Neutrophil (primary cell): ENCODE measurements at regions not wholly inside any gene's neighbourhood (a gene's known extent, or its start where the extent isn't known, plus 50 kb on each side); places are given as distances from the start of the nearest gene placed in this dataset.

Source experiments
- H3K27ac ChIP-seq: fragments of 200-600 bp; sonication (generic); 2 replicates; pipeline ENCODE4 v1.5.1; 2016; ENCODE audit warnings: mild to moderate bottlenecking, moderate library complexity
- H3K27me3 ChIP-seq: fragments of 200-600 bp; sonication (generic); 2 replicates; pipeline ENCODE4 v1.6.0; 2016; ENCODE audit warnings: mild to moderate bottlenecking
- H3K36me3 ChIP-seq: fragments of 200-600 bp; sonication (generic); 2 replicates; pipeline ENCODE4 v1.5.1; 2017
- H3K4me1 ChIP-seq, 2 experiments: fragments of 200-600 bp in 1 of 2; sonication (generic) in 1 of 2; 1 replicate in 1 of 2; 2 replicates in 1 of 2; pipeline versions ENCODE4 v1.5.1 to v1.6.1; 2013 to 2016; ENCODE audit warnings: low read depth in 1 of 2, low read length in 1 of 2, mild to moderate bottlenecking in 1 of 2, moderate library complexity in 1 of 2; ENCODE audit not compliant: control insufficient read depth in 1 of 2, insufficient read depth in 1 of 2
- H3K4me3 ChIP-seq, 2 experiments: fragments of 200-600 bp in 1 of 2; sonication (generic) in 1 of 2; 1 replicate in 1 of 2; 2 replicates in 1 of 2; pipeline ENCODE4 v1.5.1; 2013 to 2016; ENCODE audit warnings: low read depth in 1 of 2, low read length in 1 of 2, mild to moderate bottlenecking in 1 of 2, moderate library complexity in 1 of 2
- H3K9me3 ChIP-seq: fragments of 200-600 bp; sonication (generic); 2 replicates; pipeline ENCODE4 v1.5.1; 2016
- TF ChIP-seq, protein P1 (sequence below): fragments of 200-600 bp; sonication (generic); IDR thresholded peaks from 2 replicates; pipeline ENCODE4 v1.5.1; 2016; ENCODE audit warnings: antibody characterized with exemption

DNA sequence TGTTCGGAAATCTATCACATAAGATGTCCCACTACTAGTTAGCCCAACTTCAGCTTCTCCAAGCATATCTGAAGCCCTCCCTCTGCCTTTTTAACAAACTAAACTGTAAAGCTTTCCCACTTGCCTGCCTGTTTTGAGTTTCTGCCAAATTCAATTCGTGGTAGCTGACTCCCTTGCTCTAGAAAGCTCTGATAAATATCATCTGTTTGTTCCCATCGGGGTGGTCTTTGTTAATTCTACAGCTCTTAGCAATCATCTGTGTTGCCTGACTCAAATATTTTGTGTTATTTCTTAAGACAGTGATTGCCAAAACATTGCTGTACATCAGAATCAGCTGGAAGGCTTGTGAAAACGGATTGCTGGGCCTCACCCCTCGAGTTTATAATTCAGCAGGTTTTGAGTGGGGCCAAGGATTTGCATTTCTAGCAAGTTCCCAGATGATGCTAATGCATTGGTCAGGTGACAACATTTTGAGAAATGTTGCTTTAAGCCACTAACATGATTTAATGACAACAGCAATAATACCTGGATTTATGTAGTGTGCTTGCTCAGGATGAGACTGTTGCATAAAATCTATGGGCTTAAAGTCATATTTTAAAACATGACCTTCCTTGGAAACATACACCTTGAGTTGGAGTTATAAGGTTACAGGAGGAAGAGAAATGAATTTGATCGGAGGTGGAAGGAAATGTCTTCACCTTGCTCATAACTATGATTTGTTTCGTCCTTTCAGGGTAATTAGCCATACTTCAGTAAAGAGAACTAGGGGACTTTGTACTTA is 631.9 kb downstream of the PSAT1 start:
- H3K27me3 ChIP-seq, result no peaks in the 10 kb centered on the region
- no peaks in the 10 kb centered on the region for H3K9me3 ChIP-seq
- TF ChIP-seq, protein P1, sequence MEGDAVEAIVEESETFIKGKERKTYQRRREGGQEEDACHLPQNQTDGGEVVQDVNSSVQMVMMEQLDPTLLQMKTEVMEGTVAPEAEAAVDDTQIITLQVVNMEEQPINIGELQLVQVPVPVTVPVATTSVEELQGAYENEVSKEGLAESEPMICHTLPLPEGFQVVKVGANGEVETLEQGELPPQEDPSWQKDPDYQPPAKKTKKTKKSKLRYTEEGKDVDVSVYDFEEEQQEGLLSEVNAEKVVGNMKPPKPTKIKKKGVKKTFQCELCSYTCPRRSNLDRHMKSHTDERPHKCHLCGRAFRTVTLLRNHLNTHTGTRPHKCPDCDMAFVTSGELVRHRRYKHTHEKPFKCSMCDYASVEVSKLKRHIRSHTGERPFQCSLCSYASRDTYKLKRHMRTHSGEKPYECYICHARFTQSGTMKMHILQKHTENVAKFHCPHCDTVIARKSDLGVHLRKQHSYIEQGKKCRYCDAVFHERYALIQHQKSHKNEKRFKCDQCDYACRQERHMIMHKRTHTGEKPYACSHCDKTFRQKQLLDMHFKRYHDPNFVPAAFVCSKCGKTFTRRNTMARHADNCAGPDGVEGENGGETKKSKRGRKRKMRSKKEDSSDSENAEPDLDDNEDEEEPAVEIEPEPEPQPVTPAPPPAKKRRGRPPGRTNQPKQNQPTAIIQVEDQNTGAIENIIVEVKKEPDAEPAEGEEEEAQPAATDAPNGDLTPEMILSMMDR, result no peak
- H3K4me1 ChIP-seq, result no peaks in the 10 kb centered on the region
- H3K4me3 ChIP-seq, result no peak overlapping the region
- no peaks in the 10 kb centered on the region for H3K36me3 ChIP-seq
- no peak overlapping the region for H3K27ac ChIP-seq

DNA sequence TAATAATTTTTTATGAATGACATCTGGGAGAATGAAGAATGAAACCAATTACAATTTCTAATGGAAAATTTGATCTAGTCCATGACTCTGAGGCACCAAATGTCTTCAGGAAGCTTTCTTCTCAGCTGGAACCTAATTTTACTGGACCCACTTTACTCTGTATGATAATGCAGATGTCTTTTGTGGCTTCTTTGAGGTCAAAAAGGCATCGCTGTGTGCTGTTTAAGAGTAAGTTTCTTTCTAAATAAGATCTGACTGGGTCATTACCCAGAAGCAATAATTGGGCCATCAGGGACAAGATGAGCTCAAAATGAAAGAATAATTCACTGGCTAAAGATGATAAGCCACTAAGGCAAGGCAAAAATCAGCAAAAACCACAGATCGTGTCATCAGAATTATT is 633.4 kb downstream of the PSAT1 start:
- Histone ChIP-seq H3K4me3 (no peak overlapping the region), H3K27me3 (no peaks in the 10 kb centered on the region), H3K4me1 (no peaks in the 10 kb centered on the region), H3K27ac (no peak overlapping the region), H3K9me3 (no peaks in the 10 kb centered on the region), H3K36me3 (no peaks in the 10 kb centered on the region)
- TF ChIP-seq, protein P1, result no peak

DNA sequence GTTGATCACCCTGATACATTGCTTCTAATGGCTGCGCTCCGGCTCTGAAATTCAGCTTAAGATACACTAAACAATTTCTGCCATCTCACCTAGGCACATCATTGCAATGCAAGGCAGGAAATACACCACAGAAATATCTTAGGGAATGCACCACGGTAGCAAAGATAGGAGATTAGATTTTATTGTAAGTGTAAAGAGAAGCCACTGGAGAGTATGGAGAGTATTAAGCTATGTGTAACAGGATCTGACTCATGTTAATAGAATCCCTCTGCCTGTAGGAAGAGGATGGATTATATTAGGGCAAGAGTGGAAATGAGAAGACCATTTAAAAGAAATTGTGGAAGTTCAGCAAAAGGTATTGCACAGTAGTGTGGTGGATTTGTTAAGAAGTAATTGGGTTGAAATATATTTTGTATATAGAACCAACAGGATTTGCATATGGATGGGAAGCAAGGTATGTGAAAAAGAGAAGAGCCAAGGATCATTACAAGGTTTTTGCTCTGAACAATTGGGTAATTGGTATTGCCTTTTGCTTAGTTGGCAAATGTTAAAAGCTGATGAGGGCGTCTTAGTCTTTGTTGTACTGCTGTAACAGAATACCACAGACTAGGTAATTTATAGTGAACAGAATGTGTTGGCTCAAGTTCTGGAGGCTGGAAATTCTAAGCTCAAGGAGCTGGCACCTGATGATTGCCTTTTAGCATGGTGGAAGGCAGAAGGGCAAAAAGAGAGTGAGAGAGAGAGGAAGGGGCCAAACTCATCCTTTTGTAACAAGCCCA is 636.1 kb downstream of the PSAT1 start:
- no peak overlapping the region for H3K27ac ChIP-seq
- no peak overlapping the region for H3K4me3 ChIP-seq
- no peaks in the 10 kb centered on the region for H3K4me1 ChIP-seq
- TF ChIP-seq, protein P1, result no peak
- H3K27me3 ChIP-seq, result no peaks in the 10 kb centered on the region
- H3K36me3 ChIP-seq, result no peaks in the 10 kb centered on the region
- no peaks in the 10 kb centered on the region for H3K9me3 ChIP-seq

DNA sequence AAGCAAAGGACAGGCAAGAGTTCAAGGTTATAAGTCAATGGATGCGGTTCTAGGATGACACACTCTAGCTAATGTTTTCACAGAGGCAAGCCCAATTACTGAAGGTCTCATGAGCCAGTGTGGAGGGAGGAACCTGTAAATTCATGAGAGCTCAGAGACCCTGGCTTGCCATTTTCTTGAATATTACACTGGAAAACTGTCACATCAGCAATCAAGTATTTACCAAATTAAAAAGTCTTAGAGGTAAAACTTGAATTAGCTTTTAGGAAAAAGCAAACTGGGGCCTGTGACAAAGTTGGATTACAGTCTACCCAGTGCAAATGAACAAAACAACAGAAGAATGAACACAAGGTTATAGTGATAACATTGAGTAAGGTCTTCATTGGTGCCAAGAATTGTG is 636.9 kb upstream of the TLE4 start:
- TF ChIP-seq, protein P1, result no peak
- Histone ChIP-seq H3K4me1 (no peaks in the 10 kb centered on the region), H3K9me3 (no peaks in the 10 kb centered on the region), H3K27ac (no peak overlapping the region), H3K36me3 (no peaks in the 10 kb centered on the region), H3K4me3 (no peak overlapping the region), H3K27me3 (no peaks in the 10 kb centered on the region)

DNA sequence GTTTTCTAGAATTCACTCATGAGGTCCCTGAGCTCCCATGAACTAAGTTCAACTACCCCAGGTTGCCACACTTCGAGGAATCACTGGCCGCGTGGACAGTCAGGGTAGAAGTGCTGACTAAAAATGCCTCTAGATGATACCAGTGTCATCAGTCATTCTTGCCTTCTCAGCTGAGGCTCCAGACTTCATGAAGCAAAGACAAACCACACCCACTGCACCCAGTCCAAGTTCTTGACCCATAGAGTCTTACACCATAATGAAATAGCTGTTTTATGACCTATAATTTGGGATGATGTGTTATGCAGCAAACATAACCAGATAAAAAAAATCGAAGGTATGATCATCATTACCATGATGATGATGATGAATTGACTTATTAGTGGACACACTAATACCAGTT is 632.9 kb upstream of the TLE4 start:
- Histone ChIP-seq H3K4me3 (no peak overlapping the region), H3K36me3 (no peaks in the 10 kb centered on the region), H3K27ac (no peak overlapping the region), H3K9me3 (no peaks in the 10 kb centered on the region), H3K4me1 (no peaks in the 10 kb centered on the region), H3K27me3 (no peaks in the 10 kb centered on the region)
- TF ChIP-seq, protein P1, result no peak
